ENCODE measurements at regions not wholly inside any gene's neighbourhood (a gene's known extent, or its start where the extent isn't known, plus 50 kb on each side); places are given as distances from the start of the nearest gene placed in this dataset.
"Not testable (repeated sequence)": the region's sequence is repeated elsewhere in the genome, so short reads cannot be mapped to it uniquely, and the experiment has no call there.

DNA sequence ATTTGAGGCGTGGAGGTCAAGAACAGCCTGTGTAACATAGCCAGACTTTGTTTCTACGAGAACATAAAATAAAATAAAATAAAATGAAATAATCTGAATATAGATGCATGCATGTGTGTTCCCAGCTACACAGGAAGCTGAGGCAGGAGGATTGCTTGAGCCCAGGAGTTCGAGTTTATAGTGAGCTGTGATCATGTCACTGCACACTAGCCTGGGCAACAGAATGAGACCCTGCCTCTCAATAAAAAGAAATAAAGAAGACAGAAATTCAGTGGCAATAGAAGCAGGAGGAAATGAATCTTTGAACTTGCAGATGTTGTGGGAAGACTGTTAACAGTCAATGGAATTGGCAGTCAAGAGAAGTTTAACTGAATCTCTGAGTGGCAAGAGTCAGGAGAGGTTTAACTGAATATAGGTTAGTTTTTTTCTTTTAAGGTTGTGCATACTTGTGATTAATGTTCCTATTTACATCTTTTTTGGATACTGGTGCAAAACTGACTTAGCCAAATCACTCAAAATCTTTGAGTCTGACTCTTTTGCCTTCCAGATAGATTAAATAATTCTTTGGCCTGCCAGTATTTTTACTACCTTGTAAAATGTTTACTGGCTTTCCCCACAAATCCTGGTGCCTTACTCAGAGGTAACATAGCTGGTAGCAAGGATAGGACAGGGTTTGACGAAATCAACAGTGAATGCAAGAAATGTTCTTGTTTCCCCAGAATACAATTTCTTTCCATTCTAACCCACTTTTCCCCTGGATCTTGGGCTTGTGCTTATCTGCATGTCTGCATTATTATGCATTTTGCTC, 361.4 kb downstream of the PDCD6IP start:
- H3K27me3 ChIP-seq (ENCODE audit: control insufficient read depth, insufficient read depth, low read length), result no peaks in the 10 kb centered on the region
- H3K4me3 ChIP-seq (ENCODE audit: low read depth, low read length), result no peak overlapping the region
- TF ChIP-seq, protein P1, sequence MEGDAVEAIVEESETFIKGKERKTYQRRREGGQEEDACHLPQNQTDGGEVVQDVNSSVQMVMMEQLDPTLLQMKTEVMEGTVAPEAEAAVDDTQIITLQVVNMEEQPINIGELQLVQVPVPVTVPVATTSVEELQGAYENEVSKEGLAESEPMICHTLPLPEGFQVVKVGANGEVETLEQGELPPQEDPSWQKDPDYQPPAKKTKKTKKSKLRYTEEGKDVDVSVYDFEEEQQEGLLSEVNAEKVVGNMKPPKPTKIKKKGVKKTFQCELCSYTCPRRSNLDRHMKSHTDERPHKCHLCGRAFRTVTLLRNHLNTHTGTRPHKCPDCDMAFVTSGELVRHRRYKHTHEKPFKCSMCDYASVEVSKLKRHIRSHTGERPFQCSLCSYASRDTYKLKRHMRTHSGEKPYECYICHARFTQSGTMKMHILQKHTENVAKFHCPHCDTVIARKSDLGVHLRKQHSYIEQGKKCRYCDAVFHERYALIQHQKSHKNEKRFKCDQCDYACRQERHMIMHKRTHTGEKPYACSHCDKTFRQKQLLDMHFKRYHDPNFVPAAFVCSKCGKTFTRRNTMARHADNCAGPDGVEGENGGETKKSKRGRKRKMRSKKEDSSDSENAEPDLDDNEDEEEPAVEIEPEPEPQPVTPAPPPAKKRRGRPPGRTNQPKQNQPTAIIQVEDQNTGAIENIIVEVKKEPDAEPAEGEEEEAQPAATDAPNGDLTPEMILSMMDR (IDR thresholded peaks at IDR 0.05; ENCODE audit: insufficient read depth, low read length, poor library complexity, severe bottlenecking), result no peak
- DNase-seq (ENCODE audit: low read depth), result no peak
- no peaks in the 10 kb centered on the region for H3K36me3 ChIP-seq (ENCODE audit: control insufficient read depth, insufficient read depth, low read length)

- H3K27me3 ChIP-seq (ENCODE audit: control insufficient read depth, insufficient read depth, low read length); H3K4me3 ChIP-seq (ENCODE audit: low read depth, low read length); H3K36me3 ChIP-seq (ENCODE audit: control insufficient read depth, insufficient read depth, low read length); DNase-seq (ENCODE audit: low read depth): not testable (repeated sequence)
These were observed 371.2 kb downstream of the PDCD6IP start for GRCh38 chr3:34169636-34170035.

DNA sequence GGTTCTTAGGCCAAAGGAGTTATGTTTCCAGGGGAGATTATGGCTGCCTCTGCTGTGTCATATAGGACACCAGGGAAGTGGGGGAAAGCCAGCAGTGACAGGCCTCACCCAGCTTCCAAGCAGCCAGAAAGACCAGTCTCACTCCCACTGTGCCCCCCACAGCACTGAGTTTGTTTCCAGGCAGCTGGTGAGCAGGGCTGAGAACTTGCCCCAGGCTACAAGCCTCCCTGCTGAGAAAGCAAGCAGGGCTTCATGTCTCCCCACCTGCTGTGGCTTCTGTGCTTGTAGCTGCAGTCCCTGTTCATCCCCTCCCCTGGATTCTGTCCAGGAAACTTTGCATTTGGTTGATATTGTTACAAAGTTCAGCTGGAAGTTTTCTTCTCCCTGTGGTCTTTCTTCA, 376.3 kb downstream of the PDCD6IP start:
- DNase-seq (ENCODE audit: low read depth), result no peak
- Histone ChIP-seq H3K4me3 (ENCODE audit: low read depth, low read length) (no peak overlapping the region), H3K27me3 (ENCODE audit: control insufficient read depth, insufficient read depth, low read length) (no peaks in the 10 kb centered on the region), H3K36me3 (ENCODE audit: control insufficient read depth, insufficient read depth, low read length) (no peaks in the 10 kb centered on the region)
- TF ChIP-seq, protein P1 (IDR thresholded peaks at IDR 0.05; ENCODE audit: insufficient read depth, low read length, poor library complexity, severe bottlenecking), result no peak

DNA sequence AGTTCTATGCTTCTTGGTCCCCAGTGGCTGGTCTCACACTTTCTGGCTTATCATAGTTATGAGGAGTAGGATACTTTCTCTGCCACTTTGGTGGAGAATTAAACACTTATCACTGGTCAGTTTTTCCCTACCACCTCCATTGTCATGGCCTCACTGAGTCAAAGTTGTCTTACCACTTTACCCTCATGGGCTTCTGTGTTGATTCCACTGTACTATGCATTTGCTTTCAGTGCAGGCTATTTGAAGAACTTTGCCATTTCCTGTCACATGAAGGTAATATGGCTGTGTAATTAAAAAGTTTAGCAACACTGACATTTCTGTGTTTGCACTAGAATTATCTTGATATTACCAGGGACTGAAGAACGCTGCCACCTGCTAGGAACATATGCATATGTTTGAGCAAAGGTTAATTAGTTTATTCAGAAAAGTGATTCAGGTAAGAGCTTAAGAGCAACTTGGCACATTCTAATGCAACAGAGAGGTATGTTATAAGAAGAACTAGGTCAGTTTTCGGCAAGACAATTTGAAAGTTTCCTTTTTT, 377.3 kb downstream of the PDCD6IP start:
- TF ChIP-seq, protein P1 (IDR thresholded peaks at IDR 0.05; ENCODE audit: insufficient read depth, low read length, poor library complexity, severe bottlenecking), result no peak
- no peak for DNase-seq (ENCODE audit: low read depth)
- Histone ChIP-seq H3K36me3 (ENCODE audit: control insufficient read depth, insufficient read depth, low read length) (no peaks in the 10 kb centered on the region), H3K27me3 (ENCODE audit: control insufficient read depth, insufficient read depth, low read length) (no peaks in the 10 kb centered on the region), H3K4me3 (ENCODE audit: low read depth, low read length) (no peak overlapping the region)

DNA sequence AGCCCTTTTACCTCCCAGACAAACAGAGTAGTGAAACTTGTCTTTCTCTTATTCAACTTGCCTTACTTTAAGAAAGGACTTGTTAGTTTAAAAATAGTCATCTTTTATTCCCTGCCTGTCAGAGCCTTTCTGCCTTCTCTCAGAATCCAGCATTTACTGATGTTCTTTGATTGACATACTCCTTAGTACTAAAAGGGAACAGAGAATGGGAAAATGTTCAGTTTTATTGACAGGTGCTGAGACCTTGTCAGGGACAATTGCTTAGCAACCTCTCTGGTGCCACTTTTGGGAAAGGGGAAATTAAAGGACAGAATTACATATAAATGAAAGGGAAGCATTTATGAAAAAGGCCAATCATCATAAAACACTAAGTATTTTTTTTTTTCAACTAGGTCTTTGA, 378.3 kb downstream of the PDCD6IP start:
- DNase-seq (ENCODE audit: low read depth), result no peak
- no peak overlapping the region for H3K4me3 ChIP-seq (ENCODE audit: low read depth, low read length)
- no peaks in the 10 kb centered on the region for H3K36me3 ChIP-seq (ENCODE audit: control insufficient read depth, insufficient read depth, low read length)
- TF ChIP-seq, protein P1 (IDR thresholded peaks at IDR 0.05; ENCODE audit: insufficient read depth, low read length, poor library complexity, severe bottlenecking), result no peak
- H3K27me3 ChIP-seq (ENCODE audit: control insufficient read depth, insufficient read depth, low read length), result no peaks in the 10 kb centered on the region

DNA sequence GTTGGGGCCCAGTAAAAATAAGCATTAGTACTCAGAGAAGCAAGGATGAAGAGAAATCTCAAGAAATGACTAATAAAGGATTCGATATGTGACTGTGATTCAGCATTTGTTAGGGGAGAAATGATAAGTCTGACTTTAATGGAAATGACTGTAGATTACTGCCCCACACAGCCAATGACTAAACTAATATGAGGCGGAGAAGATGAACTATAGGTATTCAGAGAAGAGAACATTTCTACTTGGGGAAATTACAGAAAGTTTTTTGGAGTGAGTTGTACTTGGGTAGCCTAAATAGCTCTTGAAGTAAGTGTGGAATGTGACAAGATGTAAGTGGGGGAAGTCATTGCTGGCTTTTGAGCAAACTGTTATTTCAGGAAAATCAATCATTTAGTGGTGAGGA, 380.0 kb downstream of the PDCD6IP start:
- Histone ChIP-seq H3K4me3 (ENCODE audit: low read depth, low read length) (no peak overlapping the region), H3K36me3 (ENCODE audit: control insufficient read depth, insufficient read depth, low read length) (no peaks in the 10 kb centered on the region), H3K27me3 (ENCODE audit: control insufficient read depth, insufficient read depth, low read length) (no peaks in the 10 kb centered on the region)
- TF ChIP-seq, protein P1 (IDR thresholded peaks at IDR 0.05; ENCODE audit: insufficient read depth, low read length, poor library complexity, severe bottlenecking), result no peak
- no peak for DNase-seq (ENCODE audit: low read depth)
